Vagina (tissue), 2 donors: ENCODE measurements at regions not wholly inside any gene's neighbourhood (a gene's known extent, or its start where the extent isn't known, plus 50 kb on each side); places are given as distances from the start of the nearest gene placed in this dataset.

ENCODE experiments used
- DNase-seq, 2 donors: peaks; one replicate each; pipeline ENCODE4 v3.0.0-alpha.2; 2017; ENCODE audit errors: extremely low spot score in 2 of 2
- H3K27ac ChIP-seq: fragments of 200-600 bp; sonication (generic); one replicate; pipeline ENCODE4 v1.5.1; 2019
- H3K27me3 ChIP-seq: fragments of 200-600 bp; sonication (generic); one replicate; pipeline ENCODE4 v1.5.1; 2019
- H3K36me3 ChIP-seq, 2 donors: fragments of 200-600 bp; sonication (generic); one replicate each; pipeline ENCODE4 v1.5.1; 2017 to 2019
- H3K4me1 ChIP-seq: fragments of 200-600 bp; sonication (generic); one replicate; pipeline ENCODE4 v1.5.1; 2019
- H3K4me3 ChIP-seq, 2 donors: fragments of 200-600 bp; sonication (generic); 1 replicate in 1 of 2; 2 replicates in 1 of 2; pipeline ENCODE4 v1.5.1; 2016 to 2019
- H3K9me3 ChIP-seq: fragments of 200-600 bp; sonication (generic); one replicate; pipeline ENCODE4 v1.5.1; 2019
- POLR2A ChIP-seq, 2 donors: fragments of 450-650 bp; IDR thresholded peaks; one replicate each; pipeline ENCODE4 v1.6.1; 2017; ENCODE audit warnings: antibody characterized with exemption in 2 of 2, mild to moderate bottlenecking in 2 of 2, moderate library complexity in 2 of 2
- POLR2AphosphoS5 ChIP-seq, 2 donors: sonication (generic); formaldehyde crosslinking; IDR thresholded peaks; one replicate each; pipeline ENCODE4 v1.9.0; 2017; ENCODE audit warnings: antibody characterized with exemption in 2 of 2, mild to moderate bottlenecking in 2 of 2, low read depth in 1 of 2; ENCODE audit not compliant: insufficient read depth in 1 of 2
- intact Hi-C: fragments of 100-400 bp; cut with DNase I; formaldehyde crosslinking; loops from one replicate; pipeline ENCODE4 v1.15.1; 2023
- TF ChIP-seq, protein P1 (sequence below), 3 experiments: fragments of 450-650 bp in 2 of 3; fragments of 200-600 bp in 1 of 3; sonication (generic) in 1 of 3; IDR thresholded peaks; one replicate each; pipeline ENCODE4 v1.5.1; 2017 to 2019; ENCODE audit warnings: antibody characterized with exemption in 3 of 3, mild to moderate bottlenecking in 2 of 3, moderate library complexity in 2 of 3

GRCh38 chr5:39479537-39479936, 54.8 kb upstream of the DAB2 start:
- no peak for DNase-seq
- no peak overlapping the region for H3K4me3 ChIP-seq
- no peaks in the 10 kb centered on the region for H3K27me3 ChIP-seq
- intact Hi-C loops: no loop called here
- no peak overlapping the region for H3K27ac ChIP-seq
- H3K4me1 ChIP-seq: no peaks in the 10 kb centered on the region
- TF ChIP-seq POLR2AphosphoS5 (IDR thresholded peaks at IDR 0.05; ENCODE audit: insufficient read depth in 1 of 2, low read depth in 1 of 2) (no peak), POLR2A (IDR thresholded peaks at IDR 0.05) (no peak)
- TF ChIP-seq, protein P1, sequence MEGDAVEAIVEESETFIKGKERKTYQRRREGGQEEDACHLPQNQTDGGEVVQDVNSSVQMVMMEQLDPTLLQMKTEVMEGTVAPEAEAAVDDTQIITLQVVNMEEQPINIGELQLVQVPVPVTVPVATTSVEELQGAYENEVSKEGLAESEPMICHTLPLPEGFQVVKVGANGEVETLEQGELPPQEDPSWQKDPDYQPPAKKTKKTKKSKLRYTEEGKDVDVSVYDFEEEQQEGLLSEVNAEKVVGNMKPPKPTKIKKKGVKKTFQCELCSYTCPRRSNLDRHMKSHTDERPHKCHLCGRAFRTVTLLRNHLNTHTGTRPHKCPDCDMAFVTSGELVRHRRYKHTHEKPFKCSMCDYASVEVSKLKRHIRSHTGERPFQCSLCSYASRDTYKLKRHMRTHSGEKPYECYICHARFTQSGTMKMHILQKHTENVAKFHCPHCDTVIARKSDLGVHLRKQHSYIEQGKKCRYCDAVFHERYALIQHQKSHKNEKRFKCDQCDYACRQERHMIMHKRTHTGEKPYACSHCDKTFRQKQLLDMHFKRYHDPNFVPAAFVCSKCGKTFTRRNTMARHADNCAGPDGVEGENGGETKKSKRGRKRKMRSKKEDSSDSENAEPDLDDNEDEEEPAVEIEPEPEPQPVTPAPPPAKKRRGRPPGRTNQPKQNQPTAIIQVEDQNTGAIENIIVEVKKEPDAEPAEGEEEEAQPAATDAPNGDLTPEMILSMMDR (IDR thresholded peaks at IDR 0.05): no peak
- H3K36me3 ChIP-seq: no peaks in the 10 kb centered on the region
- H3K9me3 ChIP-seq: no peaks in the 10 kb centered on the region

DNA sequence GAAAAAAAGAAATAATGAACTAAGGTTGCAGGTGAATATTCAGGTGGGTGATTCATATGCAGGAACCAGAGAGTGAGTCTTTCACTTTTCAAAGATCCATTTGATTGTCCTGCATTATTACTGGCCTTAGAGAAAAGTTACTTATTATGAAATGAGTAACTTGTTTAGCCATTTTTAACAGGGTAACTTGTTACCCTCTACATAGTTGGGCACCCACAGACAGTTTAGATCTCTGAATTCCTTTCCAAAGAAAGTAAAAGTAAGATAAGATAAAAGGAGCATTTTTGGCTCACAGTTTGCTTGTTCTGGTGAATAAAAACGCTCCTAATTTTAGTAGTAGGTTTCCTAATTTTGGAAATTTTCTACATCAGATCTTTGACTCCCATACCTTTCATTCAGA, 54.1 kb upstream of the DAB2 start:
- intact Hi-C loops: no loop called here
- Histone ChIP-seq H3K36me3 (no peaks in the 10 kb centered on the region), H3K4me1 (no peaks in the 10 kb centered on the region), H3K9me3 (no peaks in the 10 kb centered on the region), H3K27me3 (no peaks in the 10 kb centered on the region), H3K27ac (no peak overlapping the region), H3K4me3 (no peak overlapping the region)
- TF ChIP-seq POLR2AphosphoS5 (IDR thresholded peaks at IDR 0.05; ENCODE audit: insufficient read depth in 1 of 2, low read depth in 1 of 2): no peak
- TF ChIP-seq, protein P1 (IDR thresholded peaks at IDR 0.05): no peak
- no peak for TF ChIP-seq POLR2A (IDR thresholded peaks at IDR 0.05)
- DNase-seq: no peak

DNA sequence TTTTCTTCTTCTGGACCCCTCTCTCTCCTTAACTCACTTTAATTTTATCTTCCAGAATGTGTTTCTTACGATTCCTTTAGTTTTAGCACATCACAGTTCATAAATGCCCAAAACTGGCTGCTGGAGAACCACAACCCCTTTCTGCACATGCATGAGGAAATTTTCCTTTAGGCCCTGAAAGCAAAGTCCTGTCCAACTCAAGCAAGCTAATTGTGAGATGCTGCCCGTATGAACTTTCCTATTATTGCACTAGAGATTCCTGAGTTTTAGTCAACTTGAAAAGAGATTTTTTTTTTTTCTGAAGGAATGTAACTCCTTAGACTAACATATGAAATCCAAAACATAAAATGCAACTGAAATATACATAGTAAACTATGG, 52.1 kb upstream of the DAB2 start:
- TF ChIP-seq POLR2AphosphoS5 (IDR thresholded peaks at IDR 0.05; ENCODE audit: insufficient read depth in 1 of 2, low read depth in 1 of 2) (no peak), POLR2A (IDR thresholded peaks at IDR 0.05) (no peak)
- TF ChIP-seq, protein P1 (IDR thresholded peaks at IDR 0.05): no peak
- Histone ChIP-seq H3K27me3 (no peaks in the 10 kb centered on the region), H3K36me3 (no peaks in the 10 kb centered on the region), H3K4me1 (no peaks in the 10 kb centered on the region), H3K4me3 (no peak overlapping the region), H3K9me3 (no peaks in the 10 kb centered on the region), H3K27ac (no peak overlapping the region)
- intact Hi-C loops: no loop called here
- no peak for DNase-seq

DNA sequence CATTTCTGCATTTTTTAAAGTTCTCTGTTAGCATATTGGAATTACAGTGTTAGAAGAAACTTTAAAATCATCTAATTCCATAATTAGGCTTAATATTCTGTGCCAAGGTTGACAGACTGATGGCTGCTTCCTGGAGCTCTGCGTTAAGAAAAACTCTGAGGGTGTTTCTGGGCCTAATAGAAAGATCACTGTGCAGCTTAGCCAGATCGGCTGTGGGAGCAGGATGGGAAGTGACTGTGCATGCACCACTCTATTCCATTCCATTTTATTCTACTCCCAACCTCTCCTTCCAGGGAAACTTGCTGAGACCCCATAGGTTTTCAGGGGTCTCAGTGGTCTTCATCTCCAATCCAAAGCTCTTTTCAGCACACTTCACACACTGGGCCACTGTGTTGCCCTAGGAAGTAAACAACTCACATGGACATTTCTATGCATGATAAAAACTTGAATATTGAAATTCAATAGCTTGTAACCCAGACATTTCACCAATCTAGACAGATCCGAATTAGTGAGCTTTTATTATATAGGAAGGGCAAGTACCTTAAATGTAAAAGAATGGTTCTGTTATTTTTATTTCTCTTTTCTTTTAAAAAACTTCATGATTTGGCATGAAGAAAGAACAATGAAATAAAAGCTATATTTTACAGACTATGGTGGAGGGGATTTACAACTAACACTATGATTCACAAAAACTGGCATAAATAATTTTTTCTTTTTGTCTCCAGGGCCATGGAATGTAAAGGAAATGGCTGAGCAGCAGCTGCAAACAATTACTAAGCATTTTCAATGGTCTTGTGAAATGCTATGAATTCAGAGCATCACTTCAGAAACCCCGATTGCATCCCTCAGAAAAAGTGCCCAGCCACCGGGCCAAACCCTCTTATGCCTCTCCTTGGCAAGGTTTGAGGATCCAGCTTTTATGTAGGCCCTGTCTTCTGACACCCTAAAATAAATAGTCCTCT, 51.4 kb upstream of the DAB2 start:
- no peak for DNase-seq
- Histone ChIP-seq H3K27ac (peak overlapping the region; percentile 5), H3K4me3 (no peak overlapping the region), H3K36me3 (no peaks in the 10 kb centered on the region), H3K4me1 (no peaks in the 10 kb centered on the region), H3K9me3 (no peaks in the 10 kb centered on the region), H3K27me3 (no peaks in the 10 kb centered on the region)
- intact Hi-C loops: no loop called here
- no peak for TF ChIP-seq POLR2AphosphoS5 (IDR thresholded peaks at IDR 0.05; ENCODE audit: insufficient read depth in 1 of 2, low read depth in 1 of 2)
- TF ChIP-seq, protein P1 (IDR thresholded peaks at IDR 0.05): no peak
- TF ChIP-seq POLR2A (IDR thresholded peaks at IDR 0.05): no peak

GRCh38 chr5:39475159-39475571, 50.4 kb upstream of the DAB2 start:
- Histone ChIP-seq H3K27me3 (no peaks in the 10 kb centered on the region), H3K27ac (no peak overlapping the region), H3K36me3 (no peaks in the 10 kb centered on the region), H3K4me3 (no peak overlapping the region), H3K4me1 (no peaks in the 10 kb centered on the region), H3K9me3 (no peaks in the 10 kb centered on the region)
- DNase-seq: no peak
- intact Hi-C loops: no loop called here
- no peak for TF ChIP-seq POLR2A (IDR thresholded peaks at IDR 0.05)
- TF ChIP-seq POLR2AphosphoS5 (IDR thresholded peaks at IDR 0.05; ENCODE audit: insufficient read depth in 1 of 2, low read depth in 1 of 2): no peak
- TF ChIP-seq, protein P1 (IDR thresholded peaks at IDR 0.05): no peak
